Karpas-422 (cell line): ENCODE measurements at regions not wholly inside any gene's neighbourhood (a gene's known extent, or its start where the extent isn't known, plus 50 kb on each side); places are given as distances from the start of the nearest gene placed in this dataset.

Experiments
- DNase-seq: peaks from one replicate; pipeline ENCODE4 v3.0.0-alpha.2; 2015
- H2AFZ ChIP-seq: fragments of 200-600 bp; sonication (generic); 2 replicates; pipeline ENCODE4 v1.6.1; 2014; ENCODE audit warnings: antibody characterized with exemption, low read length, mixed read lengths
- H3K27ac ChIP-seq: fragments of 200-600 bp; sonication (generic); 2 replicates; pipeline ENCODE4 v1.5.1; 2014; ENCODE audit warnings: mild to moderate bottlenecking, low read length, moderate library complexity
- H3K27me3 ChIP-seq: fragments of 200-600 bp; sonication (generic); 2 replicates; pipeline ENCODE4 v1.6.1; 2014; ENCODE audit warnings: low read length, mixed read lengths
- H3K36me3 ChIP-seq: fragments of 200-600 bp; sonication (generic); 2 replicates; pipeline ENCODE4 v1.6.1; 2014; ENCODE audit warnings: low read length, mixed read lengths; ENCODE audit not compliant: insufficient read depth
- H3K4me1 ChIP-seq: fragments of 200-600 bp; sonication (generic); 2 replicates; pipeline ENCODE4 v1.6.1; 2014; ENCODE audit warnings: mild to moderate bottlenecking, low read length, mixed read lengths
- H3K4me2 ChIP-seq: fragments of 200-600 bp; sonication (generic); 2 replicates; pipeline ENCODE4 v1.6.1; 2014; ENCODE audit warnings: low read length, low read depth, mild to moderate bottlenecking; ENCODE audit not compliant: poor library complexity, severe bottlenecking
- H3K4me3 ChIP-seq: fragments of 200-600 bp; sonication (generic); 2 replicates; pipeline ENCODE4 v1.5.1; 2014; ENCODE audit warnings: mild to moderate bottlenecking, antibody characterized with exemption, low read length, mixed read lengths
- H3K79me2 ChIP-seq: fragments of 200-600 bp; sonication (generic); 2 replicates; pipeline ENCODE4 v1.6.1; 2014; ENCODE audit warnings: mild to moderate bottlenecking, low read length, mixed read lengths
- H3K9ac ChIP-seq: fragments of 200-600 bp; sonication (generic); 2 replicates; pipeline ENCODE4 v1.6.0; 2014; ENCODE audit warnings: low read length
- H3K9me2 ChIP-seq: fragments of 200-600 bp; sonication (generic), shearing (Covaris generic); replicated peaks from 2 replicates; pipeline ENCODE4 v1.6.0; 2014; ENCODE audit warnings: mild to moderate bottlenecking, low read length, moderate library complexity; ENCODE audit not compliant: insufficient read depth
- H3K9me3 ChIP-seq: fragments of 300-700, 200-600 bp; sonication (generic); 2 replicates; pipeline ENCODE4 v1.6.1; 2014; ENCODE audit warnings: low read length, mixed read lengths
- H4K20me1 ChIP-seq: fragments of 200-600 bp; sonication (generic); 2 replicates; pipeline ENCODE4 v1.6.1; 2014; ENCODE audit warnings: mild to moderate bottlenecking, antibody characterized with exemption, low read length, low read depth; ENCODE audit not compliant: insufficient read depth

DNA sequence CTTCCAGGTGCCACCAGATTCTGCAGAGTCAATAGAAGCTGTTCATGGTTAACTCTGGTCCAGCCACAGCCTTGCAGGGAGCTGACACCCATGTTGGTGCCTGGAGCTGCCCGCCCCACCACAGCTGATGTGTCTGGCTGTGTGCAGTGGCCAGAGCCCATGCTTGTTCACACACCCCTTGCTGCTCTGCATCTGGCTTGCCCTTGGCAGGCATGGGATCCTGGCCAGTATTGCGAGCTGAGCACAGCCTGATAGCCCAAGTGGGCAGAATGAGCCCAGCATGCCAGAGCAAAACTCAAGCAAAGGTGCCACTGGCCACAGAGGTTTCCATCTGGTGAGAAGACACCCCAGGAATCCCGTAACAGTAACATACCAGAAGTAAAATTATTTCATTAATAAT lies 843.6 kb downstream of the SORCS1 start:
- no peaks in the 10 kb centered on the region for H3K27me3 ChIP-seq
- DNase-seq = no peak
- no peak overlapping the region for H2AFZ ChIP-seq
- H3K79me2 ChIP-seq = no peaks in the 10 kb centered on the region
- H4K20me1 ChIP-seq = no peaks in the 10 kb centered on the region
- H3K36me3 ChIP-seq = no peaks in the 10 kb centered on the region
- H3K9me3 ChIP-seq = peaks cover 12% of the 10 kb centered on the region
- no peak overlapping the region for H3K9ac ChIP-seq
- no peak overlapping the region for H3K4me2 ChIP-seq
- no peaks in the 10 kb centered on the region for H3K9me2 ChIP-seq
- no peak overlapping the region for H3K4me3 ChIP-seq
- H3K4me1 ChIP-seq = no peaks in the 10 kb centered on the region
- H3K27ac ChIP-seq = no peak overlapping the region

GRCh38 chr10:106320078-106320477 lies 844.4 kb downstream of the SORCS1 start:
- Histone ChIP-seq H3K27ac (no peak overlapping the region), H3K4me2 (no peak overlapping the region), H4K20me1 (no peaks in the 10 kb centered on the region), H3K4me1 (no peaks in the 10 kb centered on the region), H3K9ac (no peak overlapping the region), H3K4me3 (no peak overlapping the region), H3K27me3 (no peaks in the 10 kb centered on the region), H3K9me2 (no peaks in the 10 kb centered on the region), H3K9me3 (peaks cover 10% of the 10 kb centered on the region), H2AFZ (no peak overlapping the region), H3K36me3 (no peaks in the 10 kb centered on the region), H3K79me2 (no peaks in the 10 kb centered on the region)
- DNase-seq = no peak

GRCh38 chr10:106317554-106317953 lies 847.0 kb downstream of the SORCS1 start:
- Histone ChIP-seq H3K27ac (no peak overlapping the region), H3K9ac (no peak overlapping the region), H4K20me1 (no peaks in the 10 kb centered on the region), H2AFZ (no peak overlapping the region), H3K4me3 (no peak overlapping the region), H3K9me3 (peaks cover 14% of the 10 kb centered on the region), H3K79me2 (no peaks in the 10 kb centered on the region), H3K4me2 (no peak overlapping the region), H3K27me3 (no peaks in the 10 kb centered on the region), H3K36me3 (no peaks in the 10 kb centered on the region), H3K4me1 (no peaks in the 10 kb centered on the region), H3K9me2 (no peaks in the 10 kb centered on the region)
- DNase-seq = no peak

DNA sequence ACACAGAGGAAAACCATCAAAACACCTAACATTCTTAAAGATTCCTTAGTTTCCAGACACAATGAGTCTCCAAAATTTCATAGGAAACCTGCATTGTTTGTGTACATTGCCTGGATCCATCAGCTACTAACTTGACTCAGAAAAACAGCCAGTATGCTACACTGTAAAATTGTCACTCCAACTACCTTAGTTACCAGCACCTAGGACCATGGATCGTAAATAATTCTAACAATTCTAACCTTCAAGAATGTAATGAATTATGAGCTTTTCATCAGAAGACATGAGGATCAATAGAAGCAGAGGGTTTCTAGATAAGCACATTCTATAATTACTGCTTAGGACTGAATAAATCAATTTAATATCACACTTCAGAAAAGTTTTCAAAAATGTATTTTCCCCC lies 851.5 kb downstream of the SORCS1 start:
- Histone ChIP-seq H3K9ac (no peak overlapping the region), H2AFZ (no peak overlapping the region), H3K4me2 (no peak overlapping the region), H3K9me3 (peaks cover 27% of the 10 kb centered on the region), H3K27me3 (no peaks in the 10 kb centered on the region), H3K79me2 (no peaks in the 10 kb centered on the region), H3K9me2 (no peaks in the 10 kb centered on the region), H3K4me1 (no peaks in the 10 kb centered on the region), H3K27ac (no peak overlapping the region), H4K20me1 (no peaks in the 10 kb centered on the region), H3K36me3 (no peaks in the 10 kb centered on the region), H3K4me3 (no peak overlapping the region)
- no peak for DNase-seq

GRCh38 chr10:106312087-106312486 lies 852.4 kb downstream of the SORCS1 start:
- DNase-seq = no peak
- Histone ChIP-seq H3K4me1 (no peaks in the 10 kb centered on the region), H4K20me1 (no peaks in the 10 kb centered on the region), H2AFZ (no peak overlapping the region), H3K9ac (no peak overlapping the region), H3K9me2 (no peaks in the 10 kb centered on the region), H3K36me3 (no peaks in the 10 kb centered on the region), H3K4me3 (no peak overlapping the region), H3K27ac (no peak overlapping the region), H3K9me3 (peaks cover 22% of the 10 kb centered on the region), H3K4me2 (no peak overlapping the region), H3K27me3 (no peaks in the 10 kb centered on the region), H3K79me2 (no peaks in the 10 kb centered on the region)

- H3K27ac ChIP-seq = no peak overlapping the region
- no peak overlapping the region for H3K4me3 ChIP-seq
- H4K20me1 ChIP-seq = no peaks in the 10 kb centered on the region
- no peaks in the 10 kb centered on the region for H3K9me2 ChIP-seq
- DNase-seq = no peak
- no peak overlapping the region for H3K4me2 ChIP-seq
- no peak overlapping the region for H2AFZ ChIP-seq
- no peaks in the 10 kb centered on the region for H3K79me2 ChIP-seq
- no peaks in the 10 kb centered on the region for H3K36me3 ChIP-seq
- H3K9ac ChIP-seq = no peak overlapping the region
- no peaks in the 10 kb centered on the region for H3K27me3 ChIP-seq
- H3K4me1 ChIP-seq = no peaks in the 10 kb centered on the region
- H3K9me3 ChIP-seq = peaks cover 21% of the 10 kb centered on the region
Observed at GRCh38 chr10:106311590-106311989, 852.9 kb downstream of the SORCS1 start.

GRCh38 chr10:106310596-106310995 lies 853.9 kb downstream of the SORCS1 start:
- Histone ChIP-seq H4K20me1 (no peaks in the 10 kb centered on the region), H3K79me2 (no peaks in the 10 kb centered on the region), H3K4me1 (no peaks in the 10 kb centered on the region), H3K9ac (no peak overlapping the region), H3K9me2 (no peaks in the 10 kb centered on the region), H3K4me2 (no peak overlapping the region), H3K9me3 (peaks cover 24% of the 10 kb centered on the region), H3K4me3 (no peak overlapping the region), H3K36me3 (no peaks in the 10 kb centered on the region), H2AFZ (no peak overlapping the region), H3K27me3 (no peaks in the 10 kb centered on the region), H3K27ac (no peak overlapping the region)
- DNase-seq = no peak

DNA sequence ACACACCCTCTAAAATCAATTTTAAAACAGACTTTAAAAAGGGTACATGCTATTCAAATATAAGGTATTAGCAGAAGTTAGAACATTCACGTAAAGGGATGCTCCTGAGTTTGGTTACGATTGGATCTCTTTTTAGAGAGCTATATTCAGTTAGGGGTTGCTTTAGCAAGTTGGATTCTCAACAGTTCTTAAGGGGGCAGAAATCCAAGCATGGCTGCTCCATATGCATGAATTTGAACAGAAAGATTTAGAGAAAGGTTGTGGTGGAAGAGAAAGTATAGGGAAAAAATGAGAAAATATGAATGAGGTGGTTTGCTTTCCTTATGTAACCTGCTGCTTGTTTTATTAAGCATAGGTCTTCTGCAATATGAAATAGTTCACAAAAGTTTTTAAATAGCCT lies 855.1 kb downstream of the SORCS1 start:
- Histone ChIP-seq H4K20me1 (no peaks in the 10 kb centered on the region), H3K79me2 (no peaks in the 10 kb centered on the region), H3K9me2 (no peaks in the 10 kb centered on the region), H3K27ac (no peak overlapping the region), H3K4me2 (no peak overlapping the region), H2AFZ (no peak overlapping the region), H3K9ac (no peak overlapping the region), H3K36me3 (no peaks in the 10 kb centered on the region), H3K4me1 (no peaks in the 10 kb centered on the region), H3K27me3 (no peaks in the 10 kb centered on the region), H3K4me3 (no peak overlapping the region), H3K9me3 (peaks cover 29% of the 10 kb centered on the region)
- no peak for DNase-seq

DNA sequence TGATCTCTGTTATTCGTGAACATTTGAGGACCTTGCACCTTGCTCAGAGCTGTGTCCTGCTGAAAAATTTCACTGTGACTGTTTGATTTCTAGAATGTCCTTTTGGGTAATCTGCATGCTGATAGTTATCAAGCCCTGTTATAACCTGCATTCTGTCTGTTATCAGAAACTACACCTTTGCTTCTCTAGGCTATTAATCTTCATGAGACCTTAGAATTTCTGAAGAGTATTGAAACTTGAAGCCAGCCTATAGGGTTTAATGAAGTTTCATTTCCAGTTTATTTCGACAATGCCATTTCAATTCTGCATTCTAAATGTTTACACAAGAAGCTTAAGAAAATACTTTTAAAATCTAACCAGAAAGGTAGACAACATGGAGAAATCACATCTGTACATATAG lies 856.2 kb downstream of the SORCS1 start:
- no peak for DNase-seq
- H4K20me1 ChIP-seq = no peaks in the 10 kb centered on the region
- no peaks in the 10 kb centered on the region for H3K27me3 ChIP-seq
- no peak overlapping the region for H3K9ac ChIP-seq
- H3K79me2 ChIP-seq = no peaks in the 10 kb centered on the region
- no peaks in the 10 kb centered on the region for H3K36me3 ChIP-seq
- H3K4me3 ChIP-seq = no peak overlapping the region
- no peak overlapping the region for H2AFZ ChIP-seq
- peaks cover 25% of the 10 kb centered on the region for H3K9me3 ChIP-seq
- H3K27ac ChIP-seq = no peak overlapping the region
- no peaks in the 10 kb centered on the region for H3K4me1 ChIP-seq
- no peaks in the 10 kb centered on the region for H3K9me2 ChIP-seq
- no peak overlapping the region for H3K4me2 ChIP-seq
